ENCODE measurements at regions not wholly inside any gene's neighbourhood (a gene's known extent, or its start where the extent isn't known, plus 50 kb on each side); places are given as distances from the start of the nearest gene placed in this dataset.
"Not testable (repeated sequence)": the region's sequence is repeated elsewhere in the genome, so short reads cannot be mapped to it uniquely, and the experiment has no call there.

GRCh38 chr2:142398212-142398611 is 267.4 kb upstream of the LRP1B start:
- no peak for FAIRE-seq
- no peak for TF ChIP-seq CTCF (IDR thresholded peaks at IDR 0.05; ENCODE audit: insufficient read depth, low read length, severe bottlenecking)
- no peak for DNase-seq (ENCODE audit: low read depth)
- Histone ChIP-seq H3K27me3 (ENCODE audit: control insufficient read depth, insufficient read depth, low read length) (no peaks in the 10 kb centered on the region), H3K4me3 (ENCODE audit: low read depth, low read length) (no peak overlapping the region), H3K36me3 (ENCODE audit: control insufficient read depth, insufficient read depth, low read length) (no peaks in the 10 kb centered on the region)

GRCh38 chr2:142395291-142395690 is 264.5 kb upstream of the LRP1B start:
- H3K4me3 ChIP-seq (ENCODE audit: low read depth, low read length), result no peak overlapping the region
- H3K36me3 ChIP-seq (ENCODE audit: control insufficient read depth, insufficient read depth, low read length), result no peaks in the 10 kb centered on the region
- TF ChIP-seq CTCF (IDR thresholded peaks at IDR 0.05; ENCODE audit: insufficient read depth, low read length, severe bottlenecking), result no peak
- no peak for FAIRE-seq
- no peak for DNase-seq (ENCODE audit: low read depth)
- H3K27me3 ChIP-seq (ENCODE audit: control insufficient read depth, insufficient read depth, low read length), result no peaks in the 10 kb centered on the region

GRCh38 chr2:142380372-142380771 is 249.6 kb upstream of the LRP1B start:
- Histone ChIP-seq H3K4me3 (ENCODE audit: low read depth, low read length) (no peak overlapping the region), H3K36me3 (ENCODE audit: control insufficient read depth, insufficient read depth, low read length) (no peaks in the 10 kb centered on the region), H3K27me3 (ENCODE audit: control insufficient read depth, insufficient read depth, low read length) (no peaks in the 10 kb centered on the region)
- no peak for DNase-seq (ENCODE audit: low read depth)
- no peak for TF ChIP-seq CTCF (IDR thresholded peaks at IDR 0.05; ENCODE audit: insufficient read depth, low read length, severe bottlenecking)
- no peak for FAIRE-seq

GRCh38 chr2:142362069-142362468 is 231.3 kb upstream of the LRP1B start:
- DNase-seq (ENCODE audit: low read depth); FAIRE-seq; H3K36me3 ChIP-seq (ENCODE audit: control insufficient read depth, insufficient read depth, low read length); H3K4me3 ChIP-seq (ENCODE audit: low read depth, low read length); H3K27me3 ChIP-seq (ENCODE audit: control insufficient read depth, insufficient read depth, low read length): not testable (repeated sequence)

GRCh38 chr2:142347751-142348150 is 216.9 kb upstream of the LRP1B start:
- no peak for TF ChIP-seq CTCF (IDR thresholded peaks at IDR 0.05; ENCODE audit: insufficient read depth, low read length, severe bottlenecking)
- DNase-seq (ENCODE audit: low read depth) (peak; percentile 47), FAIRE-seq (no peak)
- H3K4me3 ChIP-seq (ENCODE audit: low read depth, low read length), result no peak overlapping the region
- no peaks in the 10 kb centered on the region for H3K36me3 ChIP-seq (ENCODE audit: control insufficient read depth, insufficient read depth, low read length)
- no peaks in the 10 kb centered on the region for H3K27me3 ChIP-seq (ENCODE audit: control insufficient read depth, insufficient read depth, low read length)

- TF ChIP-seq CTCF (IDR thresholded peaks at IDR 0.05; ENCODE audit: insufficient read depth, low read length, severe bottlenecking), result no peak
- Histone ChIP-seq H3K36me3 (ENCODE audit: control insufficient read depth, insufficient read depth, low read length) (no peaks in the 10 kb centered on the region), H3K4me3 (ENCODE audit: low read depth, low read length) (no peak overlapping the region), H3K27me3 (ENCODE audit: control insufficient read depth, insufficient read depth, low read length) (no peaks in the 10 kb centered on the region)
- FAIRE-seq (no peak), DNase-seq (ENCODE audit: low read depth) (no peak)
These were observed 208.4 kb upstream of the LRP1B start for GRCh38 chr2:142339261-142339660.

Data from bronchial epithelial cell (primary cell).